ENCODE measurements at regions not wholly inside any gene's neighbourhood (a gene's known extent, or its start where the extent isn't known, plus 50 kb on each side); places are given as distances from the start of the nearest gene placed in this dataset.

DNA sequence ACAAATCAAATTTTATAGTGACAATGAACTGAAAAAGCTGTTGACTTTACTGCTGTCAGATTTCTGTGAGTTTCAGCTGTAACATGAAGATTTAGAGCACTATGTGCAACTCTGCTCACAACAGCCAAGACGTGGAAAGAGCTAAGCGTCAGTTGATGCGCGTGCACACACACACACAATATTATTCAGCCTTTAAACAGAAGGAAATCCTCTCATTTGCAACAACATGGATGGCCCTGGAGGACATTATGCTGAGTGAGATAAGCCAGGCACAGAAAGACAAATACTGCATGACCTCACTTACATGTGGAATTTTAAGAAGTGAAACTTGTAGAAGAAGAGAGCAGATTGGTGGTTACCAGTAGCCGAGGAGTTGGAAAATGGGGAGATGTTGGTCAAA, 82.8 kb upstream of the FRMD4A start:
- TF ChIP-seq, protein P1, sequence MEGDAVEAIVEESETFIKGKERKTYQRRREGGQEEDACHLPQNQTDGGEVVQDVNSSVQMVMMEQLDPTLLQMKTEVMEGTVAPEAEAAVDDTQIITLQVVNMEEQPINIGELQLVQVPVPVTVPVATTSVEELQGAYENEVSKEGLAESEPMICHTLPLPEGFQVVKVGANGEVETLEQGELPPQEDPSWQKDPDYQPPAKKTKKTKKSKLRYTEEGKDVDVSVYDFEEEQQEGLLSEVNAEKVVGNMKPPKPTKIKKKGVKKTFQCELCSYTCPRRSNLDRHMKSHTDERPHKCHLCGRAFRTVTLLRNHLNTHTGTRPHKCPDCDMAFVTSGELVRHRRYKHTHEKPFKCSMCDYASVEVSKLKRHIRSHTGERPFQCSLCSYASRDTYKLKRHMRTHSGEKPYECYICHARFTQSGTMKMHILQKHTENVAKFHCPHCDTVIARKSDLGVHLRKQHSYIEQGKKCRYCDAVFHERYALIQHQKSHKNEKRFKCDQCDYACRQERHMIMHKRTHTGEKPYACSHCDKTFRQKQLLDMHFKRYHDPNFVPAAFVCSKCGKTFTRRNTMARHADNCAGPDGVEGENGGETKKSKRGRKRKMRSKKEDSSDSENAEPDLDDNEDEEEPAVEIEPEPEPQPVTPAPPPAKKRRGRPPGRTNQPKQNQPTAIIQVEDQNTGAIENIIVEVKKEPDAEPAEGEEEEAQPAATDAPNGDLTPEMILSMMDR (IDR thresholded peaks at IDR 0.05) = no peak
- no peak for TF ChIP-seq POLR2A (IDR thresholded peaks at IDR 0.05)
